ENCODE measurements at regions not wholly inside any gene's neighbourhood (a gene's known extent, or its start where the extent isn't known, plus 50 kb on each side); places are given as distances from the start of the nearest gene placed in this dataset.
"Not testable (repeated sequence)": the region's sequence is repeated elsewhere in the genome, so short reads cannot be mapped to it uniquely, and the experiment has no call there.

GRCh38 chr2:34785206-34785785 lies 1186.2 kb upstream of the FAM98A start:
- H3K27me3 ChIP-seq (ENCODE audit: control insufficient read depth, insufficient read depth) = no peaks in the 10 kb centered on the region
- intact Hi-C loops (cut with DNase I) = no loop called here

GRCh38 chr2:34784701-34785100 lies 1185.6 kb upstream of the FAM98A start:
- no peak overlapping the region for H3K4me3 ChIP-seq (ENCODE audit: low read length)
- DNase-seq (no peak), ATAC-seq (no peak)
- no peaks in the 10 kb centered on the region for H3K9me3 ChIP-seq (ENCODE audit: control insufficient read depth, low read length)
- WGBS = 92% methylated on average over 1 of the region's 1 CpG
- no peaks in the 10 kb centered on the region for H3K27me3 ChIP-seq (ENCODE audit: control insufficient read depth, insufficient read depth)
- no peaks in the 10 kb centered on the region for H3K4me1 ChIP-seq (ENCODE audit: control insufficient read depth, insufficient read depth, low read length)
- intact Hi-C loops (cut with DNase I) = no loop called here
- H3K27ac ChIP-seq (ENCODE audit: low read length) = no peak overlapping the region

More at GRCh38 chr2:34785206-34785785, 1186.2 kb upstream of the FAM98A start:
- Histone ChIP-seq H3K4me1 (ENCODE audit: control insufficient read depth, insufficient read depth, low read length) (no peaks in the 10 kb centered on the region), H3K27ac (ENCODE audit: low read length) (no peak overlapping the region), H3K4me3 (ENCODE audit: low read length) (no peak overlapping the region), H3K9me3 (ENCODE audit: control insufficient read depth, low read length) (no peaks in the 10 kb centered on the region)
- ATAC-seq (no peak), DNase-seq (no peak)
- WGBS = 54% methylated on average over 3 of the region's 3 CpGs

- H3K4me3 ChIP-seq (ENCODE audit: low read length); intact Hi-C loops (cut with DNase I); H3K9me3 ChIP-seq (ENCODE audit: control insufficient read depth, low read length); H3K27me3 ChIP-seq (ENCODE audit: control insufficient read depth, insufficient read depth); ATAC-seq; H3K27ac ChIP-seq (ENCODE audit: low read length); DNase-seq; H3K4me1 ChIP-seq (ENCODE audit: control insufficient read depth, insufficient read depth, low read length): not testable (repeated sequence)
- WGBS = 88% methylated on average over 7 of the region's 7 CpGs
These were observed 1151.6 kb upstream of the FAM98A start for GRCh38 chr2:34750742-34751141.

- H3K9me3 ChIP-seq (ENCODE audit: control insufficient read depth, low read length) = no peaks in the 10 kb centered on the region
- H3K27ac ChIP-seq (ENCODE audit: low read length) = no peak overlapping the region
- no peak overlapping the region for H3K4me3 ChIP-seq (ENCODE audit: low read length)
- WGBS = 69% methylated on average over 3 of the region's 3 CpGs
- DNase-seq (no peak), ATAC-seq (no peak)
- intact Hi-C loops (cut with DNase I) = no loop called here
- H3K4me1 ChIP-seq (ENCODE audit: control insufficient read depth, insufficient read depth, low read length) = no peaks in the 10 kb centered on the region
- H3K27me3 ChIP-seq (ENCODE audit: control insufficient read depth, insufficient read depth) = no peaks in the 10 kb centered on the region
These were observed 1148.5 kb upstream of the FAM98A start for GRCh38 chr2:34747643-34748042.

- H3K27ac ChIP-seq (ENCODE audit: low read length) = no peak overlapping the region
- no peak for DNase-seq
- H3K9me3 ChIP-seq (ENCODE audit: control insufficient read depth, low read length) = no peaks in the 10 kb centered on the region
- no peak for ATAC-seq
- no peaks in the 10 kb centered on the region for H3K4me1 ChIP-seq (ENCODE audit: control insufficient read depth, insufficient read depth, low read length)
- intact Hi-C loops (cut with DNase I) = no loop called here
- WGBS = 49% methylated on average over 3 of the region's 3 CpGs
- no peak overlapping the region for H3K4me3 ChIP-seq (ENCODE audit: low read length)
- H3K27me3 ChIP-seq (ENCODE audit: control insufficient read depth, insufficient read depth) = no peaks in the 10 kb centered on the region
These were observed 1139.6 kb upstream of the FAM98A start for GRCh38 chr2:34738691-34739090.

GRCh38 chr2:34737146-34737545 lies 1138.0 kb upstream of the FAM98A start:
- intact Hi-C loops (cut with DNase I) = no loop called here
- Histone ChIP-seq H3K27me3 (ENCODE audit: control insufficient read depth, insufficient read depth) (no peaks in the 10 kb centered on the region), H3K9me3 (ENCODE audit: control insufficient read depth, low read length) (no peaks in the 10 kb centered on the region), H3K4me1 (ENCODE audit: control insufficient read depth, insufficient read depth, low read length) (no peaks in the 10 kb centered on the region), H3K27ac (ENCODE audit: low read length) (no peak overlapping the region), H3K4me3 (ENCODE audit: low read length) (no peak overlapping the region)
- DNase-seq = no peak
- WGBS = 70% methylated on average over 3 of the region's 3 CpGs
- no peak for ATAC-seq

GRCh38 chr2:34736482-34736881 lies 1137.4 kb upstream of the FAM98A start:
- H3K4me3 ChIP-seq (ENCODE audit: low read length) = no peak overlapping the region
- intact Hi-C loops (cut with DNase I) = no loop called here
- H3K27me3 ChIP-seq (ENCODE audit: control insufficient read depth, insufficient read depth) = no peaks in the 10 kb centered on the region
- no peaks in the 10 kb centered on the region for H3K9me3 ChIP-seq (ENCODE audit: control insufficient read depth, low read length)
- ATAC-seq (no peak), DNase-seq (no peak)
- no peak overlapping the region for H3K27ac ChIP-seq (ENCODE audit: low read length)
- 47% methylated on average over 2 of the region's 2 CpGs for WGBS
- H3K4me1 ChIP-seq (ENCODE audit: control insufficient read depth, insufficient read depth, low read length) = no peaks in the 10 kb centered on the region

GRCh38 chr2:34734662-34735061 lies 1135.6 kb upstream of the FAM98A start:
- Histone ChIP-seq H3K4me1 (ENCODE audit: control insufficient read depth, insufficient read depth, low read length) (no peaks in the 10 kb centered on the region), H3K27ac (ENCODE audit: low read length) (no peak overlapping the region), H3K27me3 (ENCODE audit: control insufficient read depth, insufficient read depth) (no peaks in the 10 kb centered on the region), H3K4me3 (ENCODE audit: low read length) (no peak overlapping the region), H3K9me3 (ENCODE audit: control insufficient read depth, low read length) (no peaks in the 10 kb centered on the region)
- no peak for ATAC-seq
- intact Hi-C loops (cut with DNase I) = no loop called here
- DNase-seq = no peak

GRCh38 chr2:34734042-34734441 lies 1134.9 kb upstream of the FAM98A start:
- H3K27ac ChIP-seq (ENCODE audit: low read length) = no peak overlapping the region
- no peaks in the 10 kb centered on the region for H3K9me3 ChIP-seq (ENCODE audit: control insufficient read depth, low read length)
- no peaks in the 10 kb centered on the region for H3K4me1 ChIP-seq (ENCODE audit: control insufficient read depth, insufficient read depth, low read length)
- H3K4me3 ChIP-seq (ENCODE audit: low read length) = no peak overlapping the region
- no peaks in the 10 kb centered on the region for H3K27me3 ChIP-seq (ENCODE audit: control insufficient read depth, insufficient read depth)
- no peak for ATAC-seq
- intact Hi-C loops (cut with DNase I) = no loop called here
- 85% methylated on average over 1 of the region's 1 CpG for WGBS
- no peak for DNase-seq

- ATAC-seq (no peak), DNase-seq (no peak)
- Histone ChIP-seq H3K4me3 (ENCODE audit: low read length) (no peak overlapping the region), H3K9me3 (ENCODE audit: control insufficient read depth, low read length) (no peaks in the 10 kb centered on the region), H3K27me3 (ENCODE audit: control insufficient read depth, insufficient read depth) (no peaks in the 10 kb centered on the region), H3K4me1 (ENCODE audit: control insufficient read depth, insufficient read depth, low read length) (no peaks in the 10 kb centered on the region), H3K27ac (ENCODE audit: low read length) (no peak overlapping the region)
- 82% methylated on average over 2 of the region's 2 CpGs for WGBS
- intact Hi-C loops (cut with DNase I) = no loop called here
These were observed 1132.2 kb upstream of the FAM98A start for GRCh38 chr2:34731292-34731691.

- H3K27ac ChIP-seq (ENCODE audit: low read length) = no peak overlapping the region
- DNase-seq (no peak), ATAC-seq (no peak)
- no peaks in the 10 kb centered on the region for H3K4me1 ChIP-seq (ENCODE audit: control insufficient read depth, insufficient read depth, low read length)
- no peak overlapping the region for H3K4me3 ChIP-seq (ENCODE audit: low read length)
- intact Hi-C loops (cut with DNase I) = no loop called here
- no peaks in the 10 kb centered on the region for H3K9me3 ChIP-seq (ENCODE audit: control insufficient read depth, low read length)
- WGBS = 29% methylated on average over 2 of the region's 2 CpGs
- no peaks in the 10 kb centered on the region for H3K27me3 ChIP-seq (ENCODE audit: control insufficient read depth, insufficient read depth)
These were observed 1130.7 kb upstream of the FAM98A start for GRCh38 chr2:34729845-34730244.

GRCh38 chr2:34724107-34724506 lies 1125.0 kb upstream of the FAM98A start:
- H3K4me3 ChIP-seq (ENCODE audit: low read length) = no peak overlapping the region
- DNase-seq (no peak), ATAC-seq (no peak)
- no peak overlapping the region for H3K27ac ChIP-seq (ENCODE audit: low read length)
- no peaks in the 10 kb centered on the region for H3K27me3 ChIP-seq (ENCODE audit: control insufficient read depth, insufficient read depth)
- H3K9me3 ChIP-seq (ENCODE audit: control insufficient read depth, low read length) = no peaks in the 10 kb centered on the region
- intact Hi-C loops (cut with DNase I) = no loop called here
- 69% methylated on average over 3 of the region's 3 CpGs for WGBS
- no peaks in the 10 kb centered on the region for H3K4me1 ChIP-seq (ENCODE audit: control insufficient read depth, insufficient read depth, low read length)

All from right cardiac atrium (tissue), 5 donors.